ENCODE measurements at regions not wholly inside any gene's neighbourhood (a gene's known extent, or its start where the extent isn't known, plus 50 kb on each side); places are given as distances from the start of the nearest gene placed in this dataset.

DNA sequence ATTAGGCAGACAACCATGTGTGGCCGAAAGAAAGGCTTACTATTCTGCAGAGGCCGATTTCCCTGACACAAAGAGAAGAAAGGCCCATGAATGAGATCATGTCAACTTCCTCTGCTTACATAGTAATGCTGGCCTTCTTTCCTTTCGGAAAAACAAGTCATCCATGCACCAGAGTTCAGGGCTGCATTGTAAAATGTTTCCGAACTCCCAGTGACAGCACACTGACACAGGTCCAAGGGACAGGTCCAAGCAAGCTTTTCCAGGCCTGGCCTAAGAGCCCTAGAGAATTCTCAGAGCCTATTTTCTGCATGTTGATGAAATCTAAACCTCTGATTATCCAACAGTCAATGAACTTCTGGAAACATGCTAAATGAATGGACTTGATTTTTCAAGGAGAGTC is 140.9 kb downstream of the ZNF608 start:
- H3K27me3 ChIP-seq = no peaks in the 10 kb centered on the region
- no peaks in the 10 kb centered on the region for H3K9me3 ChIP-seq
- no peaks in the 10 kb centered on the region for H3K36me3 ChIP-seq
- peak; percentile 89 to 98 (median 89) for ATAC-seq
- 27 to 52% (median 39%) methylated on average over 4 of the region's 4 CpGs for WGBS, 4 donors
- H3K4me1 ChIP-seq = peaks cover 0 to 27% (median 20%) of the 10 kb centered on the region in 12 donors
- no peak overlapping the region for H3K4me3 ChIP-seq
- peak overlapping the region in 10 of 12 donors; percentile 9 to 68 (median 57) for H3K27ac ChIP-seq
- intact Hi-C loops (cut with DNase I) = loop anchor here in 2 of 10 donors (5.0 kb wide), 2 partner anchors 137 to 142 kb away; partner anchors contain the start of gene ZNF608 (in 1 of the 2)
- DNase-seq = peak in 3 of 5 donors; percentile 56 to 67 (median 62)
- TF ChIP-seq POLR2A (IDR thresholded peaks at IDR 0.05) = no peak
- TF ChIP-seq, protein P1, sequence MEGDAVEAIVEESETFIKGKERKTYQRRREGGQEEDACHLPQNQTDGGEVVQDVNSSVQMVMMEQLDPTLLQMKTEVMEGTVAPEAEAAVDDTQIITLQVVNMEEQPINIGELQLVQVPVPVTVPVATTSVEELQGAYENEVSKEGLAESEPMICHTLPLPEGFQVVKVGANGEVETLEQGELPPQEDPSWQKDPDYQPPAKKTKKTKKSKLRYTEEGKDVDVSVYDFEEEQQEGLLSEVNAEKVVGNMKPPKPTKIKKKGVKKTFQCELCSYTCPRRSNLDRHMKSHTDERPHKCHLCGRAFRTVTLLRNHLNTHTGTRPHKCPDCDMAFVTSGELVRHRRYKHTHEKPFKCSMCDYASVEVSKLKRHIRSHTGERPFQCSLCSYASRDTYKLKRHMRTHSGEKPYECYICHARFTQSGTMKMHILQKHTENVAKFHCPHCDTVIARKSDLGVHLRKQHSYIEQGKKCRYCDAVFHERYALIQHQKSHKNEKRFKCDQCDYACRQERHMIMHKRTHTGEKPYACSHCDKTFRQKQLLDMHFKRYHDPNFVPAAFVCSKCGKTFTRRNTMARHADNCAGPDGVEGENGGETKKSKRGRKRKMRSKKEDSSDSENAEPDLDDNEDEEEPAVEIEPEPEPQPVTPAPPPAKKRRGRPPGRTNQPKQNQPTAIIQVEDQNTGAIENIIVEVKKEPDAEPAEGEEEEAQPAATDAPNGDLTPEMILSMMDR (IDR thresholded peaks at IDR 0.05) = no peak

DNA sequence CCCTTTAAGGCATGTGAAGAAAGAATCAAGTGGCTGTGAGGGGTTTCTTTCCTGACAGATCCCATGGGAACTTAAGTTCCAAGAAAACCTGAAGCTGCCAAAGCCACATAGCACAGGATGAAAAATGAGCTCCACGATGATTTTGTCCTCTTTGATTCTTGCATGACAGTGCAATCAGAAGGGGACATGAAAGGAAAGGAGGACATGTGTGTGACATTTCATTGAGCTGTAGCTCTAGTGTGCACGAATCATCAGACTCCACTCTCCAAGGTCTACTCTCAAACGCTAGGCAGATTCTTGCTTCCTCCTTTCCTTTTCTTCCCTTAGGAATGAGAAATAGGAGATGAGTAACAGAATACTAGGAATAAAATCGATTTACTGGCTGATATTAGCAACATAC is 142.0 kb downstream of the ZNF608 start:
- no peak for TF ChIP-seq POLR2A (IDR thresholded peaks at IDR 0.05)
- TF ChIP-seq, protein P1 (IDR thresholded peaks at IDR 0.05) = no peak
- Histone ChIP-seq H3K9me3 (no peaks in the 10 kb centered on the region), H3K4me3 (no peak overlapping the region), H3K27ac (peak overlapping the region in 4 of 12 donors; percentile 22 to 62 (median 57)), H3K36me3 (no peaks in the 10 kb centered on the region), H3K4me1 (peaks cover 6 to 38% (median 30%) of the 10 kb centered on the region in 12 donors), H3K27me3 (no peaks in the 10 kb centered on the region)
- 44 to 57% (median 48%) methylated on average over 4 of the region's 4 CpGs for WGBS, 4 donors
- ATAC-seq = no peak
- intact Hi-C loops (cut with DNase I) = no loop called here
- DNase-seq = no peak

DNA sequence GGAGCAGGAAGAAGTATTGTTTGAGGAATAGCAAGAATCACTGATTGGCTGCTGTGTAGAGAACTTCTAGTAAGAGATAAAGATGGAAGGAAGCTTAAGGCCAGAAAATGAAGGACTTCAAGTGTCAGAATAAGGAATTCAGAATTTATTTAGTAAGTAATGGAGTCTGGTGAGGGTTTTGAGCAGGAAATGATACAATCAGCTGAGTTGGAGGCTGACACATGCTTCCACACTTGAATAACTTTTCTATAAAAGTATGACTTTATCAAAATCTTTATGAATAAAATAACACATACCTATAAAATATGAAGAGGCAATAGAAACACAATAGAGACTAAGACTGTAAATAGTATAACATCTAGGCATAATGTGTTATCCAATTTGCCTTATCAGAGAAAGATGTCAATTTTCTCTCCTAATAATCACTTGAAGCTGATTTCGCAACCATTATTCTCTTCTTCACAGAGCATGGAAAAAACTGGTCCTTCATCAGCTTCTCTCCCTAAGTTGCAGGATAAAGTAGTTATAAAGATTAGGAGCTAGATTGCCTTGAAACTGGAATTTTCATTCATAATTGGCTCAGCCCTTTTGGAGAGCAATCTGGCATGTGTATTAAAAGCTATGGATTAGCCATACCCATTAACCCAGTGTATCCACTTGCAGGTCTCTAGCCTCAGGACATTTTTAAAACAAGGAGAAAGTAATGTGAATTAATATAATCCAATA is 143.4 kb downstream of the ZNF608 start:
- WGBS, 4 donors = 97 to 100% (median 98%) methylated on average over 1 of the region's 1 CpG
- DNase-seq (no peak), ATAC-seq (no peak)
- no peak for TF ChIP-seq POLR2A (IDR thresholded peaks at IDR 0.05)
- TF ChIP-seq, protein P1 (IDR thresholded peaks at IDR 0.05) = no peak
- Histone ChIP-seq H3K4me1 (peaks cover 8 to 44% (median 36%) of the 10 kb centered on the region in 12 donors), H3K36me3 (no peaks in the 10 kb centered on the region), H3K27me3 (no peaks in the 10 kb centered on the region), H3K27ac (no peak overlapping the region), H3K9me3 (no peaks in the 10 kb centered on the region), H3K4me3 (no peak overlapping the region)
- intact Hi-C loops (cut with DNase I) = no loop called here

DNA sequence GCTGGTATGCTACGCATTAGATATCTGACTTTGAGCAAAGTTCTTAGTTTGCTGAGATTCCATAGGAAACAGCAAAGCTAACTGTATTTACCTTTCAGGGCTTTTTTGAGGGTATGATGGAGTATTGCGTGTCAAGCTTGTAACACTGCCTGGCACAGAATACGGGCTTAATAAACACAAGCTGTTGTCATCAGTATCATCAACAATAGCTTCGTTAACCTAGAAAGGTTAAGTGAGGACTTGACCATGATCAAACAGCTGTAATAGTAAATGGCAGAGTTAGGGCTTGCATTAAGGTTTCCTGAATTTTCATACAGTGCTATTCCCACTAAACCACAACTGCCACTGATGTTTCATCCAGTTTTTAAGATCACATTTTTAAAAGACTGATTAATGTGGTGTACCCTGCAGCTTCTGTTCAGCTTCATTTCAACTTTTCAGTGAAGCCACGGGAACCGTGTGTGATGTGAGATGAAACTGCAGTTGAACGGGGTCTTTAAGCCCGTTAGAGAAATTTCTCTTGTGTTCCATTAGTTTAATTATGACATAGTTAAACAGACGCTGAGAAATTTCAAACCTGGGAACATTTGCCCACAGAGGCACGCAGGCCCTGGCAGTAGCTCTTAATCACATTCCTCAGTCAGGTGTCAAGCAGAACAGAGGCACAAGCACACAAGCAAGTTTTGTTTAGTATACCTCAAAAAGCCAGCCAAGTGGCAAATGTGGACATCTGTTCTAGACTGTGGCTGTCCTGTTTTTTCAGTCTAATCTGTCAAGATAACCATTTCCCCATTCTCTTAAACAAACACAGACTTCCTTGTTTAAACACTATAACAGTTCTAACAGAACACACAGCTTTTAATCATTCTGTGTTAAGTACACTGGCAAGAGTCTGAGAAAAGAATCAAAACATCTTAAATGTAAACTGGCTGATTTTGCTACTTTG is 147.1 kb downstream of the ZNF608 start:
- Histone ChIP-seq H3K9me3 (no peaks in the 10 kb centered on the region), H3K36me3 (no peaks in the 10 kb centered on the region), H3K4me3 (no peak overlapping the region), H3K27me3 (no peaks in the 10 kb centered on the region), H3K4me1 (peaks cover under 1 to 37% (median 20%) of the 10 kb centered on the region in 12 donors), H3K27ac (peak overlapping the region in 5 of 12 donors; percentile 0 to 48 (median 43))
- DNase-seq (peak in 3 of 5 donors; percentile 14 to 31 (median 20)), ATAC-seq (peak; percentile 79 to 87 (median 84))
- intact Hi-C loops (cut with DNase I) = no loop called here
- TF ChIP-seq, protein P1 (IDR thresholded peaks at IDR 0.05) = no peak
- no peak for TF ChIP-seq POLR2A (IDR thresholded peaks at IDR 0.05)
- 29 to 34% (median 31%) methylated on average over 10 of the region's 10 CpGs for WGBS, 4 donors
